ENCODE measurements at regions not wholly inside any gene's neighbourhood (a gene's known extent, or its start where the extent isn't known, plus 50 kb on each side); places are given as distances from the start of the nearest gene placed in this dataset.

DNA sequence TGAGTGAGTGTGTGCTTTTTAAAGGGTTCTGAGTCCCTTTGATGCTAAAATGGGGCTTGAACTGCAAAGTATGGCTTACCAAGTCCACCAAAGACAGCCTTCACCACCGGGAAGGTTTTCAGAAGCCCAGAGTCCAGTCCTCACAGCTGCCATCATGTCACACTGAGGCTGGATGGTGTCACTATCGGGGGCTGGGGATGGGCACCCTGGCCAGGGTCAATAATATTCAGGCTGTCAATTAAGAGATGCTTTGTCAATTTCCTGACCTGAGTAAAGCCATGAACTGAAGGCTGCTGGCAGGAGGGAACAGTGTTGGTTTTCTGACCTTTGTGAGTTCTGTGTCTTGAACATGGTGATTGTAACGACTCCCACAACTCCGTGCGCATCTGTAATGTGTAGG lies 373.0 kb upstream of the B3GAT1 start:
- TF ChIP-seq EZH2 (IDR thresholded peaks at IDR 0.05; ENCODE audit: borderline replicate concordance, low read length): no peak
- TF ChIP-seq, protein P1, sequence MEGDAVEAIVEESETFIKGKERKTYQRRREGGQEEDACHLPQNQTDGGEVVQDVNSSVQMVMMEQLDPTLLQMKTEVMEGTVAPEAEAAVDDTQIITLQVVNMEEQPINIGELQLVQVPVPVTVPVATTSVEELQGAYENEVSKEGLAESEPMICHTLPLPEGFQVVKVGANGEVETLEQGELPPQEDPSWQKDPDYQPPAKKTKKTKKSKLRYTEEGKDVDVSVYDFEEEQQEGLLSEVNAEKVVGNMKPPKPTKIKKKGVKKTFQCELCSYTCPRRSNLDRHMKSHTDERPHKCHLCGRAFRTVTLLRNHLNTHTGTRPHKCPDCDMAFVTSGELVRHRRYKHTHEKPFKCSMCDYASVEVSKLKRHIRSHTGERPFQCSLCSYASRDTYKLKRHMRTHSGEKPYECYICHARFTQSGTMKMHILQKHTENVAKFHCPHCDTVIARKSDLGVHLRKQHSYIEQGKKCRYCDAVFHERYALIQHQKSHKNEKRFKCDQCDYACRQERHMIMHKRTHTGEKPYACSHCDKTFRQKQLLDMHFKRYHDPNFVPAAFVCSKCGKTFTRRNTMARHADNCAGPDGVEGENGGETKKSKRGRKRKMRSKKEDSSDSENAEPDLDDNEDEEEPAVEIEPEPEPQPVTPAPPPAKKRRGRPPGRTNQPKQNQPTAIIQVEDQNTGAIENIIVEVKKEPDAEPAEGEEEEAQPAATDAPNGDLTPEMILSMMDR (IDR thresholded peaks at IDR 0.05; ENCODE audit: low read length): no peak

Measured in OCI-LY1 (cell line).